Uterus (tissue), 3 donors: ENCODE measurements at regions not wholly inside any gene's neighbourhood (a gene's known extent, or its start where the extent isn't known, plus 50 kb on each side); places are given as distances from the start of the nearest gene placed in this dataset.

Source experiments
- DNase-seq, 2 donors: peaks; one replicate each; pipeline ENCODE4 v3.0.0-alpha.2; 2019 to 2020
- H3K27ac ChIP-seq, 2 donors: fragments of 200-600 bp; sonication (generic); 1 replicate in 1 of 2; 2 replicates in 1 of 2; pipeline ENCODE4 v1.5.1; 2016 to 2018
- H3K27me3 ChIP-seq, 2 donors: fragments of 200-600 bp; sonication (generic); one replicate each; pipeline ENCODE4 v1.5.1; 2018 to 2019; ENCODE audit warnings: control low read depth in 1 of 2
- H3K36me3 ChIP-seq, 2 donors: fragments of 200-600 bp; sonication (generic); one replicate each; pipeline ENCODE4 v1.5.1; 2019; ENCODE audit warnings: control low read depth in 1 of 2
- H3K4me1 ChIP-seq, 2 donors: fragments of 200-600 bp; sonication (generic); one replicate each; pipeline ENCODE4 v1.5.1; 2018 to 2019; ENCODE audit warnings: control low read depth in 1 of 2
- H3K4me3 ChIP-seq, 2 donors: fragments of 200-600 bp; sonication (generic); 1 replicate in 1 of 2; 2 replicates in 1 of 2; pipeline ENCODE4 v1.5.1; 2018 to 2019; ENCODE audit warnings: mild to moderate bottlenecking in 1 of 2
- H3K9me3 ChIP-seq, 2 donors: fragments of 200-600 bp; sonication (generic); one replicate each; pipeline ENCODE4 v1.5.1; 2019; ENCODE audit warnings: control low read depth in 1 of 2
- CTCF ChIP-seq, 4 experiments: fragments of 200-600 bp in 2 of 4; fragments of 450-650 bp in 2 of 4; sonication (generic) in 2 of 4; IDR thresholded peaks; one replicate each; pipeline ENCODE4 v1.5.1; 2016 to 2019; ENCODE audit warnings: antibody characterized with exemption in 4 of 4, mild to moderate bottlenecking in 2 of 4, moderate library complexity in 1 of 4
- POLR2A ChIP-seq, 2 donors: fragments of 450-650 bp; IDR thresholded peaks; one replicate each; pipeline ENCODE4 v1.6.1; 2016; ENCODE audit warnings: antibody characterized with exemption in 2 of 2, mild to moderate bottlenecking in 1 of 2, moderate library complexity in 1 of 2
- intact Hi-C: fragments of 100-400 bp; cut with DNase I; formaldehyde crosslinking; loops from one replicate; pipeline ENCODE4 v1.15.1; 2023; ENCODE audit warnings: low total_unique reads
- donor health status: DM: yes; HTN: yes; CAD: no.

DNA sequence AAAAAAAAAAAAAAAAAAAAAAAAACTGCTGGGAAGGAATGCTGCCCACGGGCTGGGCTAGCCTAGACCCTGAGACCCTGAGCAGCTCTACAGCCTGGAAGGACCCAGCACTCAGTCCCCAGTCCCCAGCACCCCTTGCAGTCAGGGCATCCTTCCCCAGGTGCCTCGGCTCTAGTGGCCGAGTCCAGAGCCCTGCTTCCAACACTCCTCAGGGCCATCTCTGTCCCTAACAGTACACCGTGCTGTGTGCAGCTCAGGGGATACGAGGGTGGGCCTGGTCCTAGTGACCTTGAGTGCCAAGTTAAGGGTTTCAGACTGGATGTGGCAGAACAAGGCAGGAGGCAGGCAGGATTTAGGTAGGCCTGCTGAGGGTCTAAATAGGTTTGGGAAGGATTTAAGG lies 50.2 kb upstream of the LRP8 start:
- Histone ChIP-seq H3K4me3 (no peak overlapping the region), H3K9me3 (no peaks in the 10 kb centered on the region), H3K36me3 (no peaks in the 10 kb centered on the region), H3K27me3 (no peaks in the 10 kb centered on the region), H3K4me1 (no peaks in the 10 kb centered on the region), H3K27ac (no peak overlapping the region)
- DNase-seq = peak; percentile 1 to 4
- intact Hi-C loops = no loop called here
- TF ChIP-seq CTCF (IDR thresholded peaks at IDR 0.05) (no peak), POLR2A (IDR thresholded peaks at IDR 0.05) (no peak)

DNA sequence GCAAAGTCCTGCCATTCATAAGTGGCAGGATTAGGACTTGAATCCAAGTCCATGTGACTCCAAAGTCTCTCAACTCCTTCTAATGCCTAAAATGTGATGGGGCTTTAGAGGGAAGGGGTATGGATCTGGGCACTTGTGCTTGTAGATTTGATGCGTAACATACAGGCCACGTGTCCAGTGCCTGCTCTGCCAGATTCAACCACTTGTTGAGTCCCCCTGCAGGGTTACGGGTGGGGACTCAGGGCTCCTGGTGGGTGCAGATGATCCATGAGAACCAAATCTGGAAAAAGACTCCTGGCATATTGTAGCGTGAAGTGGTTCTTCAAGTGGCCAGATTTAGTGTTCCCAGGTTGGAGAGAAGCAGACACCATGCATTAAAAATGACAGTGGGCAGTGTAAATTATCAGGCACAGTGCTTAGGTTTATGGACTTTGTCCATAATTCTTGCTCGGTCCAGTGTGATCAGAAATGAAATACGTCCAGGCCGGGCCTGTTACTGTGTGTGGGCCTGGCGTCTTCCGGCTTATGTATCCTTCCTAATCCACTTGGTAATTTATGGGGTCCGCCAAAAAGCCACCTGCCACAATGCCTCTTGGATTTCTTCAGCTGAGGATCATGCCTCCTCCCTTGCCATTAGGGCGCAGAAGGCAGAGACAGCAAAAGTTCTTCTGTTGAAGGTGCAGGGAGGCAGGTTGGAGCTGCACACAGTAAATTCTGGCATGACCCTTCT lies 51.2 kb upstream of the LRP8 start:
- Histone ChIP-seq H3K9me3 (no peaks in the 10 kb centered on the region), H3K4me1 (no peaks in the 10 kb centered on the region), H3K27me3 (no peaks in the 10 kb centered on the region), H3K36me3 (no peaks in the 10 kb centered on the region), H3K27ac (no peak overlapping the region), H3K4me3 (no peak overlapping the region)
- TF ChIP-seq CTCF (IDR thresholded peaks at IDR 0.05) (no peak), POLR2A (IDR thresholded peaks at IDR 0.05) (no peak)
- peak in 1 of 2 donors; percentile 1 for DNase-seq
- intact Hi-C loops = no loop called here

- H3K27me3 ChIP-seq = no peaks in the 10 kb centered on the region
- no peak overlapping the region for H3K27ac ChIP-seq
- no peaks in the 10 kb centered on the region for H3K4me1 ChIP-seq
- no peaks in the 10 kb centered on the region for H3K36me3 ChIP-seq
- peak in 1 of 2 donors; percentile 0 for DNase-seq
- TF ChIP-seq POLR2A (IDR thresholded peaks at IDR 0.05) = no peak
- H3K9me3 ChIP-seq = no peaks in the 10 kb centered on the region
- intact Hi-C loops = no loop called here
- no peak overlapping the region for H3K4me3 ChIP-seq
These were observed 51.8 kb upstream of the LRP8 start for GRCh38 chr1:53379662-53380002.

DNA sequence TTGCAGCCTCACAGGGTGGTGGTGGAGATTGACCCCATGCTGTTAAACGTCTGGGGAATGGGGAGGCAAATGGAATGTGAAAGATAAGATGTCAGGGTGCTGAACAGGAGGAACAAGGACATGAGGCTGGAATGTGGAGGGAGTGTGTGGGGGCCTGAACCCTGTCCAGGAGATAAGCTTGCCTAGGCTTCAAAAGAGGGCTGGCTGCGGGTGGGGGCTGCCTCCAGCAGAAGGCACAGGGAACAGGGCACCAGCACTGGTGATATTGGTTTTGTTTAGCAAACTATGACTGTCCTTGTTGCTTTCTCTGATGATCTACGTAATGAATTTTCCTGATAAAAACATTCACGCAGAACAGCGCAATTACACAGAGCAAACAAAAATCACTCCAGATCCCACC lies 52.4 kb upstream of the LRP8 start:
- Histone ChIP-seq H3K36me3 (no peaks in the 10 kb centered on the region), H3K4me3 (no peak overlapping the region), H3K27me3 (no peaks in the 10 kb centered on the region), H3K4me1 (no peaks in the 10 kb centered on the region), H3K27ac (no peak overlapping the region), H3K9me3 (no peaks in the 10 kb centered on the region)
- intact Hi-C loops = no loop called here
- DNase-seq = no peak
- TF ChIP-seq CTCF (IDR thresholded peaks at IDR 0.05) (no peak), POLR2A (IDR thresholded peaks at IDR 0.05) (no peak)

- Histone ChIP-seq H3K27ac (no peak overlapping the region), H3K27me3 (no peaks in the 10 kb centered on the region), H3K36me3 (no peaks in the 10 kb centered on the region), H3K4me3 (no peak overlapping the region), H3K4me1 (no peaks in the 10 kb centered on the region), H3K9me3 (no peaks in the 10 kb centered on the region)
- no peak for DNase-seq
- intact Hi-C loops = no loop called here
- TF ChIP-seq CTCF (IDR thresholded peaks at IDR 0.05) = no peak
- no peak for TF ChIP-seq POLR2A (IDR thresholded peaks at IDR 0.05)
These were observed 54.0 kb upstream of the LRP8 start for GRCh38 chr1:53381790-53382401.
